Type B pancreatic cell (in vitro differentiated cells): ENCODE measurements at regions not wholly inside any gene's neighbourhood (a gene's known extent, or its start where the extent isn't known, plus 50 kb on each side); places are given as distances from the start of the nearest gene placed in this dataset.

Experiments
- DNase-seq: peaks from one replicate; pipeline ENCODE4 v3.0.0; 2021; ENCODE audit warnings: mixed read lengths; ENCODE audit not compliant: unreplicated experiment; ENCODE audit errors: extremely low spot score
- H3K27ac Mint-ChIP-seq: 2 replicates; pipeline ENCODE4 v1.8.0; 2021; ENCODE audit warnings: mild to moderate bottlenecking, mixed read lengths
- H3K27me3 Mint-ChIP-seq: 2 replicates; pipeline ENCODE4 v1.8.0; 2021; ENCODE audit warnings: mixed read lengths
- H3K36me3 Mint-ChIP-seq: 2 replicates; pipeline ENCODE4 v1.8.0; 2021; ENCODE audit warnings: mixed read lengths
- H3K4me1 Mint-ChIP-seq: one replicate; pipeline ENCODE4 v1.8.0; 2021; ENCODE audit warnings: mixed read lengths; ENCODE audit not compliant: unreplicated experiment
- H3K4me3 Mint-ChIP-seq: 2 replicates; pipeline ENCODE4 v1.8.0; 2021; ENCODE audit warnings: mild to moderate bottlenecking, mixed read lengths
- H3K9me3 Mint-ChIP-seq: 2 replicates; pipeline ENCODE4 v1.8.0; 2021; ENCODE audit warnings: mixed read lengths
- CTCF ChIP-seq: fragments of 200-600 bp; sonication (generic); conservative IDR thresholded peaks from 2 replicates; pipeline ENCODE4 v1.5.0; 2021; ENCODE audit warnings: antibody characterized with exemption, mild to moderate bottlenecking

GRCh38 chr14:48382961-48383360, 707.6 kb upstream of the MDGA2 start:
- Mint-ChIP-seq H3K4me1 (no peaks in the 10 kb centered on the region), H3K27ac (no peak overlapping the region), H3K27me3 (no peaks in the 10 kb centered on the region), H3K36me3 (no peaks in the 10 kb centered on the region), H3K4me3 (no peak overlapping the region), H3K9me3 (peaks cover 5% of the 10 kb centered on the region)
- no peak for TF ChIP-seq CTCF
- DNase-seq = no peak

GRCh38 chr14:48378541-48378940, 703.1 kb upstream of the MDGA2 start:
- no peaks in the 10 kb centered on the region for H3K27me3 Mint-ChIP-seq
- no peak overlapping the region for H3K27ac Mint-ChIP-seq
- peaks cover 6% of the 10 kb centered on the region for H3K4me1 Mint-ChIP-seq
- H3K9me3 Mint-ChIP-seq = peaks cover 5% of the 10 kb centered on the region
- H3K36me3 Mint-ChIP-seq = no peaks in the 10 kb centered on the region
- no peak for TF ChIP-seq CTCF
- DNase-seq = no peak
- no peak overlapping the region for H3K4me3 Mint-ChIP-seq

DNA sequence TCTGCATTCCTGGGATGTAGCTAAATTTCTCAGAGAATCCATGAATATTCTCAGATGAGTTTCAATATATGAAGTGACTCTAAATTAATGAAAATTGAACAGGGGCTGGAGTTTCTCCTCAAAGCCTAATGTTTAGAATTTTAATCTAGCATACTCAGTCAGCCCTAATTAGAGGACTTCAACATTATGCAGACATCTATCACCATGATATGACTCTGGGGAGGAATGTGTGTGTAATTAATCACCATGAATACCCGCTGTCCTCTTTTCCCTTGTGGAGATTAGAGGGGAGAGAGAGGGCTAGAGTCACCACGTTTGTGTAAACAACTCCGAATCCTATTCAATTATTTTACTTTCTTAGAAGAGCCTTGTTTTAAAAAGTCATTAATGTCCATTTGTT, 698.6 kb upstream of the MDGA2 start:
- DNase-seq = no peak
- H3K36me3 Mint-ChIP-seq = no peaks in the 10 kb centered on the region

GRCh38 chr14:48350971-48351370, 675.6 kb upstream of the MDGA2 start:
- H3K4me3 Mint-ChIP-seq = no peak overlapping the region
- no peak overlapping the region for H3K27ac Mint-ChIP-seq
- TF ChIP-seq CTCF = no peak
- no peaks in the 10 kb centered on the region for H3K27me3 Mint-ChIP-seq
- H3K4me1 Mint-ChIP-seq = no peaks in the 10 kb centered on the region
- DNase-seq = no peak
- no peaks in the 10 kb centered on the region for H3K36me3 Mint-ChIP-seq
- no peaks in the 10 kb centered on the region for H3K9me3 Mint-ChIP-seq

More for the DNA sequence above, 698.6 kb upstream of the MDGA2 start:
- Mint-ChIP-seq H3K27ac (no peak overlapping the region), H3K9me3 (no peaks in the 10 kb centered on the region), H3K4me3 (no peak overlapping the region), H3K27me3 (peaks cover 5% of the 10 kb centered on the region), H3K4me1 (peaks cover 6% of the 10 kb centered on the region)
- no peak for TF ChIP-seq CTCF

DNA sequence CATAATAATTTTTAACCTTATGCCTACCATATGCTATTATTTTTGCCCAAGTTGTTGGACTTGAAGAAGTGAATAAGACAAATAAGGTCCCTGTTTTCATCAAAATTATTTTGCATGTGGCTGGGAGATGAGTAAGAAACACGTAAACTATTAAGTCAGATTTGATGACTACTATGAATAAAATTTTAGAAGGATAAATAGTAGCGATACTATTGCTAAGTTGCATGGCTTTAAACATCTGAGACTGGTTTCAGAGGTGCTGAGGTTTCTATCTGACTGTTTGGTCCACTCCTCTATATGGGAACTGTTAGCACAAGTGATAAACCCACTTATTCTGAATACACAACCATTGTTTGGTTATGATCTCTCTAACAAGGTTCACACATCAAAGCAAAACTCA, 674.3 kb upstream of the MDGA2 start:
- DNase-seq = no peak
- Mint-ChIP-seq H3K27ac (no peak overlapping the region), H3K27me3 (no peaks in the 10 kb centered on the region), H3K9me3 (no peaks in the 10 kb centered on the region), H3K36me3 (no peaks in the 10 kb centered on the region), H3K4me1 (no peaks in the 10 kb centered on the region), H3K4me3 (no peak overlapping the region)
- no peak for TF ChIP-seq CTCF

DNA sequence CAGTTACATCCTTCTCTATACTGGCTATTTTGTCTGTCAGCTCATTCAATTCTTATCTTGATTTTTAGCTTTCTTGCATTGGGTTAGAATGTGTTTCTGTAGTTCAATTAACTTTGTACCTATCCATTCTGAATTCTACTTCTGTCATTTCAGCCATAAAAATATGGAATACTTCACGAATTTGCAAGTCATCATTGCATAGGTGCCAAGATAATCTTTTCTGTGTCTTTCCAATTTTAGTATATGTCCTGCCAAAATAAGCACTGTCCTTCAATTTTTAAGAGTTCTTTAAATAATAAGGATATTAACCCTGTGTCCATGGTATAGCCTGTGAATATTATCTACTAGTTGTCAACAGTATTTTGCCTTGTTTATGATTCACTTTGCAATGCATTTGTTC, 665.7 kb upstream of the MDGA2 start:
- Mint-ChIP-seq H3K27me3 (peaks cover 18% of the 10 kb centered on the region), H3K27ac (no peak overlapping the region), H3K36me3 (no peaks in the 10 kb centered on the region), H3K4me1 (no peaks in the 10 kb centered on the region), H3K9me3 (peaks cover 6% of the 10 kb centered on the region), H3K4me3 (no peak overlapping the region)
- no peak for DNase-seq
- TF ChIP-seq CTCF = no peak
